DMS53 treated with DMSO at 0.1 percent for 48 hours (cell line): ENCODE measurements at regions not wholly inside any gene's neighbourhood (a gene's known extent, or its start where the extent isn't known, plus 50 kb on each side); places are given as distances from the start of the nearest gene placed in this dataset.

ENCODE experiments used
- DNase-seq: peaks from one replicate; lab custom pipeline; 2025; ENCODE audit not compliant: unreplicated experiment; lab: John Stamatoyannopoulos, UW

DNA sequence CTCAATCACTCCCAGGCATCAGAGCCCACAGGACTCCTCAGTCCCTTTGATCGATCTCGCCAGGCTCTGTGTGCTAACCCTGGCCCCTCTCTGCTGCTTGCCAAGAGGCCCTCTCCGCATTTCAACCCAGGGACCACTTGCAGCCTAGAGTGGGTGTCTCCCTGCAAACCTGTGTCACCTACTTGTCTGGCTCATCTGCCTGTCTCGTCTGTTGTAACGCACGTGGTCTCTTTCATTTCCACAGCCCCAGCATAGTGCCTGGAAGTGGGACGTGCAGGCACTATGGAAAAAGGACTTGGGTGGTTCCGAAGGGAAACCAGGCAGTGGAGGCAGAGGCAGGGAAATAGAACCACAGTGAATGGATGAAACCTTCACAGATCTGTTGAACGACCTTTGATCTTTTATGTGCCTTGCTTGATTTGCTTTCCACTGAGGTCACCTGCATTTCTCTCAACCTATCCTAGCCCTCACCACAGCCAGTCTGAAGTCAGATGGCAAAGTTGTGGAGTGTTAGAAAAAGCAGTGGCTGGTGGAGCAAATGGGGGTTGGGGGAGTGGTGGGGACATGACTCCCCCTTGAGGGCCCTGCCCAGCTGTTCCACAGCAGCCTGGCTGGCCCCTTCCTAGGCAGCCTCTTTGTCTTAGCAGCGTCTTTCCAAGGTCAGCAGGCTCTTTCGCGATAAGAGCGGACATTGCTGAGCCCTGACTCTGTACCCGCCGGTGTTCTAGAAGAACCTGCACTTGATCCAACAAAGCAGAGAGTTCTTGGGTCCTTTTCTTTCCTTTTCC is 55.8 kb upstream of the TAGAP start:
- DNase-seq: no peak

DNA sequence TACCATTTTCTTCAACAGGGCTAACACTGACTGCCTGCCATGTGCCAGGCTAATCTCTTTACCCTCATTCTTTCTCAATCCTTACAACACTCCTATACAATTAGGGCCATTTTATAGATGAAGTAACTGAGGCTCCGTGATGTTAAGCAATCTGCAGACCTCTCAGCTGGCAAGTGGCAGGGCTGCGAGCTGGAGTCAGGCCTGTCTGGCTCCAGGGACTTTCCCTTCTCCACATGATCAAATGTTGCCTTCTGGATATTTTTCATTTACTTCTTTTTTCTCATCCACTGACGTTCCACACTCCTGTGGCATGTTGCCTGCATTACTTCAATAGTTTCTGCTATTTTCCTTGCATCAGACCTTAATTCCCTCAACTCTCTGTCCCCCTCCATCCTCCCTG is 55.2 kb upstream of the TAGAP start:
- no peak for DNase-seq

DNA sequence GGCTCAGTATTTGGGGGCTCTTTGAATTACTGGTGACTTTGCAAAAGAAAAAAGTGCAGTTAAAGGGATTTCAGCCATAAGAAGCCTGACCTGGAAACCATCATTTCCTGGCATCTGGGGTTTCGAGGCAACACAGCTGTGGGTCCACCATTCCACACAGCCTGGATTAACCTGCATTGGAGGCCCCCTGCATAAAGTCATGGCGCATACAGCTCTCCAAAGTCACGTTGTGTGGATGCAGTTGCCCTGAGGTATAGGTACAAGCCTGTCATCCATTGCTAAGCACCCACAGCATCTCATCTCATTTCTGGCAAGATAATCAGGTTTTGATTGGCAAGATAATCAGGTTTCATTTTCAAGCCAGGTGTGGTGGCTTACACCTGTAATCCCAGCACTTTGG is 54.5 kb upstream of the TAGAP start:
- no peak for DNase-seq

DNA sequence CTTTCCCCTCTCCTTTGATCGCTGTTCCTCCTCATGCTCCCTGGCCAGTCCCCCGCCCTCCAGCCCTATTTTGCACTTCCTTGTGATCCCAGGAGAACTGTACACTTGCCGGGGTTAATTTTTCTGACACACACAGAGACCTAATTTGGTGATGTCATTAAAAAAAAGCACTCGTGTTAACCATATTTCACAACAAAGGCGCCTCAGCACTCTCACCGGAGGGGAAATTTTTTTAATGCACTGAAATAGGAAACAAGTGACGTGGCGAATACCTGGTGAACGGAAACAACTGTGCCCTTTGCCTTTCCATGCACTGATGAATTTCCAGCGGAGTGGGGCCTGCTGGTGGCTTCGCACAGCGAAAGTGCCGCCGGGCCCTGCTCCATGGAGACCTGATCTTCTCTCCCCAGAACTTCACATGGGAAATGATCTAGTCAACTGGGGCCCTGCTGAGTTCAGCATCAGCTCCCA is 53.9 kb upstream of the TAGAP start:
- no peak for DNase-seq

DNA sequence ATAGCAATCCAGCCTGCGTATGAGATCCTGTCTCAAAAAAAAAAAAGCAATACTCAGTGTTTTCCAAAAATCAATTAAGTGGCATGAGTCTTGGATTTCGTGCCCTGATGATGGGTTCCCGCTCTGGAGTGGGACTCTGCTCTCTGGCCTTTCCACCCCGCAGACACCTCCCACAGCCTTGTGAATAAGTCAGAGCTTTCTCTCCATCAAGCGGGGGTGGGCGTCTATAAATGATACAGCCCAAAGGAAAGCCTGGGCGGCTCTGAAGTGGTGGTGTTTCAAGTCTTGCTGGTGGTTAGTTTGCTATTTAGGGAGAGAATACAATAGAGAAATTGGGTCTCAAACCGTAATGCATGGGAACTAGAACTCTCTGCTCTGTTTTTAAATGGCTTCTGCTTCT is 52.5 kb upstream of the TAGAP start:
- no peak for DNase-seq

DNA sequence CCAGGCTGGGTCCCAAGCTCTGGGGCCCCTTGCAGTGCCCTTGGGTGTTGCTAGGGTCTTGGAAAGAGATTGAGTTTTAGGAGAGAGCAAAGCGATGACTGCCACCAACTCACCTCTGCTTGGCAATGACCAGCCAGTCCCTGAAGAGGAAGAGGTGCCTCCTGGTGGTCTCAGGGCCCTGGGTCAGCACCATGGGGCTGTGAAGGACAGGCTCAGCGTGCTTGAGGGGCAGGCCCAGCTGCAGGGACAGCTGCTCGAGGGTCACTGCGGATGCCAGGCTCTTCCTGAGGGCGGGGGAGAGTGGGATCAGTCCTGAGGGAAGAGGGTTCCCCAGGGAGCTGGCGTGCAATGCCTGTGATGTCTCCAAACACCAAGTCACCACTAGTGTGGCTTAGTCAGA is 50.8 kb upstream of the TAGAP start:
- no peak for DNase-seq

DNA sequence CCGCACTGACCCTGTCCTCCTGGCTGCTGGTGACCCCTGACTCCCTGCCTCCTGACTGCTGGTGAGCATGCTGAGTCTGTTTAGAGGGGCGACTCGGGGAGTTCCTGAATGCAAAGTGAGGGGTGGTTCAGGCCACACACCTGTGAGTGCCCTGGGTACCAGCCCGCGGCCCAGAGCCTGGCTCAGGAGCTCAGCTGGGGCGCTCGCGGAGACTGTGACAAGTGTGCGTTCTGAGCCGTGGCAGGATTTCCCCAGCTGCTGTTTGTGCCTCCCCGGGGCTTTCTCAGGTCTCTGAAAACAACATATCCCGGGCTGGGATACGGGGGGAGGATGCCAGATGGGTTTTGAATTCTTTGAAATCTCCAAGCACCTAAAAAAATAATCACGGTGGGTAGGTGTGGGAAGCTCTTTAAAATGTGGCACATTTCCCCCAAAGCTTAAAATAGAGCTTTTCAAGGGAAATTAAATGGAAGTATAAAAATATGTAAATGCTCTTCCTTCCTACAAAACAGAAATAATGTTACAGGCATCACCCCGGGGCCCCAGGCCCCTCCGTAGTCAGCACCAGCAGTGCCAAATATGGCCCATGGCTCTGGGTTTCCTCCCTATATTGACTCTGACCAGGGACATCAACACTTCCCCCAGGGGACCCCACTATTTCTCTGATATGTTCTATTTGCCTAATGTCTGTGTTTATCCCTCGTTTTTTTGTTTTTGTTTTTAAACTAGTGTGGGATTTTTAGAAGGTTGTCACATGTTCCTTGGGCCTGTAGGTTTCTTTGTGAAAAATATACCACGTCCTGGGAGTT is 49.9 kb upstream of the TAGAP start:
- no peak for DNase-seq
